Glutamatergic neuron (in vitro differentiated cells): ENCODE measurements at regions not wholly inside any gene's neighbourhood (a gene's known extent, or its start where the extent isn't known, plus 50 kb on each side); places are given as distances from the start of the nearest gene placed in this dataset.

Source experiments
- DNase-seq: peaks from one replicate; pipeline ENCODE4 v3.0.0; 2022
- H3K27ac Mint-ChIP-seq: one replicate; pipeline ENCODE4 v1.8.0; 2020; ENCODE audit warnings: mild to moderate bottlenecking, mixed read lengths, inconsistent platforms; ENCODE audit not compliant: unreplicated experiment
- H3K27me3 Mint-ChIP-seq: one replicate; pipeline ENCODE4 v1.8.0; 2020; ENCODE audit warnings: mild to moderate bottlenecking, moderate library complexity, mixed read lengths, inconsistent platforms; ENCODE audit not compliant: unreplicated experiment
- H3K36me3 Mint-ChIP-seq: one replicate; pipeline ENCODE4 v1.8.0; 2020; ENCODE audit warnings: mild to moderate bottlenecking, mixed read lengths, inconsistent platforms; ENCODE audit not compliant: unreplicated experiment
- H3K4me1 Mint-ChIP-seq: one replicate; pipeline ENCODE4 v1.8.0; 2020; ENCODE audit warnings: mild to moderate bottlenecking, low read depth, mixed read lengths, inconsistent platforms; ENCODE audit not compliant: unreplicated experiment
- H3K4me3 Mint-ChIP-seq: one replicate; pipeline ENCODE4 v1.8.0; 2020; ENCODE audit warnings: mild to moderate bottlenecking, mixed read lengths, inconsistent platforms; ENCODE audit not compliant: unreplicated experiment
- H3K9me3 Mint-ChIP-seq: one replicate; pipeline ENCODE4 v1.8.0; 2020; ENCODE audit warnings: mild to moderate bottlenecking, moderate library complexity, mixed read lengths, inconsistent platforms; ENCODE audit not compliant: unreplicated experiment
- CTCF ChIP-seq: fragments of 200-600 bp; sonication (generic); IDR thresholded peaks from one replicate; pipeline ENCODE4 v1.5.0; 2021; ENCODE audit not compliant: partially characterized antibody, unreplicated experiment

GRCh38 chr2:35172687-35173086 is 1182.9 kb upstream of the CRIM1 start:
- Mint-ChIP-seq H3K27ac (no peak overlapping the region), H3K4me1 (no peaks in the 10 kb centered on the region), H3K4me3 (no peak overlapping the region), H3K27me3 (no peaks in the 10 kb centered on the region), H3K9me3 (no peaks in the 10 kb centered on the region), H3K36me3 (no peaks in the 10 kb centered on the region)
- no peak for DNase-seq
- TF ChIP-seq CTCF, result no peak

GRCh38 chr2:35168351-35168750 is 1187.2 kb upstream of the CRIM1 start:
- no peaks in the 10 kb centered on the region for H3K4me1 Mint-ChIP-seq
- no peak for TF ChIP-seq CTCF
- H3K36me3 Mint-ChIP-seq, result no peaks in the 10 kb centered on the region
- no peak overlapping the region for H3K27ac Mint-ChIP-seq
- DNase-seq, result no peak
- H3K4me3 Mint-ChIP-seq, result no peak overlapping the region
- H3K27me3 Mint-ChIP-seq, result no peaks in the 10 kb centered on the region
- no peaks in the 10 kb centered on the region for H3K9me3 Mint-ChIP-seq

- no peaks in the 10 kb centered on the region for H3K27me3 Mint-ChIP-seq
- DNase-seq, result no peak
- no peak overlapping the region for H3K27ac Mint-ChIP-seq
- H3K4me1 Mint-ChIP-seq, result no peaks in the 10 kb centered on the region
- no peaks in the 10 kb centered on the region for H3K9me3 Mint-ChIP-seq
- H3K4me3 Mint-ChIP-seq, result no peak overlapping the region
- no peaks in the 10 kb centered on the region for H3K36me3 Mint-ChIP-seq
- TF ChIP-seq CTCF, result no peak
These were observed 1191.6 kb upstream of the CRIM1 start for GRCh38 chr2:35163948-35164347.

- TF ChIP-seq CTCF, result no peak
- DNase-seq, result no peak
- H3K4me1 Mint-ChIP-seq, result no peaks in the 10 kb centered on the region
- H3K36me3 Mint-ChIP-seq, result no peaks in the 10 kb centered on the region
- no peak overlapping the region for H3K27ac Mint-ChIP-seq
- no peaks in the 10 kb centered on the region for H3K9me3 Mint-ChIP-seq
- no peaks in the 10 kb centered on the region for H3K27me3 Mint-ChIP-seq
- H3K4me3 Mint-ChIP-seq, result no peak overlapping the region
These were observed 1194.7 kb upstream of the CRIM1 start for GRCh38 chr2:35160871-35161270.

GRCh38 chr2:35125871-35126270 is 1229.7 kb upstream of the CRIM1 start:
- H3K36me3 Mint-ChIP-seq, result no peaks in the 10 kb centered on the region
- H3K27me3 Mint-ChIP-seq, result peaks cover 5% of the 10 kb centered on the region
- no peak overlapping the region for H3K27ac Mint-ChIP-seq
- H3K4me1 Mint-ChIP-seq, result no peaks in the 10 kb centered on the region
- H3K9me3 Mint-ChIP-seq, result peaks cover 1% of the 10 kb centered on the region
- DNase-seq, result no peak
- TF ChIP-seq CTCF, result no peak
- H3K4me3 Mint-ChIP-seq, result no peak overlapping the region
